ENCODE measurements at regions not wholly inside any gene's neighbourhood (a gene's known extent, or its start where the extent isn't known, plus 50 kb on each side); places are given as distances from the start of the nearest gene placed in this dataset.

GRCh38 chr2:19176977-19177376, 181.4 kb downstream of the OSR1 start:
- TF ChIP-seq CTCF (conservative IDR thresholded peaks at IDR 0.05; ENCODE audit: low read length), result no peak
- no peak for TF ChIP-seq EZH2phosphoT487 (IDR thresholded peaks at IDR 0.05; ENCODE audit: borderline replicate concordance)
- H3F3A ChIP-seq (ENCODE audit: low read depth), result no peaks in the 10 kb centered on the region
- H3K36me3 ChIP-seq (ENCODE audit: insufficient read depth, low read length), result no peaks in the 10 kb centered on the region
- H3K4me1 ChIP-seq (ENCODE audit: insufficient read depth, low read length, poor library complexity, severe bottlenecking), result no peaks in the 10 kb centered on the region
- no peaks in the 10 kb centered on the region; the same call in 1 of the 2 replicates for H3K9me2 ChIP-seq (replicated peaks; ENCODE audit: low read depth, low read length)
- no peak overlapping the region for H3K4me3 ChIP-seq (ENCODE audit: low read length, poor library complexity, severe bottlenecking)
- H4K20me1 ChIP-seq (ENCODE audit: insufficient read depth, low read length, poor library complexity, severe bottlenecking), result no peaks in the 10 kb centered on the region
- H3K79me2 ChIP-seq (ENCODE audit: insufficient read depth, low read length), result no peaks in the 10 kb centered on the region
- H3K27me3 ChIP-seq (ENCODE audit: insufficient read depth, low read length, poor library complexity, severe bottlenecking), result no peaks in the 10 kb centered on the region
- no peaks in the 10 kb centered on the region for H3K9me3 ChIP-seq (ENCODE audit: insufficient read depth, low read depth, low read length)
- H3K4me2 ChIP-seq (ENCODE audit: low read depth, low read length, poor library complexity, severe bottlenecking), result no peak overlapping the region
- no peak overlapping the region for H2AFZ ChIP-seq (ENCODE audit: low read length)
- H3K9ac ChIP-seq (ENCODE audit: low read depth, low read length, poor library complexity, severe bottlenecking), result no peak overlapping the region

GRCh38 chr2:19176172-19176852, 182.1 kb downstream of the OSR1 start:
- H3K4me3 ChIP-seq (ENCODE audit: low read length, poor library complexity, severe bottlenecking), result no peak overlapping the region
- H2AFZ ChIP-seq (ENCODE audit: low read length), result no peak overlapping the region
- H4K20me1 ChIP-seq (ENCODE audit: insufficient read depth, low read length, poor library complexity, severe bottlenecking), result no peaks in the 10 kb centered on the region
- H3K4me1 ChIP-seq (ENCODE audit: insufficient read depth, low read length, poor library complexity, severe bottlenecking), result no peaks in the 10 kb centered on the region
- no peak overlapping the region for H3K9ac ChIP-seq (ENCODE audit: low read depth, low read length, poor library complexity, severe bottlenecking)
- TF ChIP-seq EZH2phosphoT487 (IDR thresholded peaks at IDR 0.05; ENCODE audit: borderline replicate concordance) (no peak), CTCF (conservative IDR thresholded peaks at IDR 0.05; ENCODE audit: low read length) (no peak)
- no peaks in the 10 kb centered on the region for H3K27me3 ChIP-seq (ENCODE audit: insufficient read depth, low read length, poor library complexity, severe bottlenecking)
- H3F3A ChIP-seq (ENCODE audit: low read depth), result no peaks in the 10 kb centered on the region
- no peaks in the 10 kb centered on the region for H3K36me3 ChIP-seq (ENCODE audit: insufficient read depth, low read length)
- no peaks in the 10 kb centered on the region for H3K79me2 ChIP-seq (ENCODE audit: insufficient read depth, low read length)
- H3K9me3 ChIP-seq (ENCODE audit: insufficient read depth, low read depth, low read length), result no peaks in the 10 kb centered on the region
- no peak overlapping the region for H3K4me2 ChIP-seq (ENCODE audit: low read depth, low read length, poor library complexity, severe bottlenecking)
- no peaks in the 10 kb centered on the region; the same call in 1 of the 2 replicates for H3K9me2 ChIP-seq (replicated peaks; ENCODE audit: low read depth, low read length)

- Histone ChIP-seq H3K27me3 (ENCODE audit: insufficient read depth, low read length, poor library complexity, severe bottlenecking) (no peaks in the 10 kb centered on the region), H3F3A (ENCODE audit: low read depth) (no peaks in the 10 kb centered on the region), H3K4me2 (ENCODE audit: low read depth, low read length, poor library complexity, severe bottlenecking) (no peak overlapping the region), H3K36me3 (ENCODE audit: insufficient read depth, low read length) (no peaks in the 10 kb centered on the region), H3K9me2 (replicated peaks; ENCODE audit: low read depth, low read length) (no peaks in the 10 kb centered on the region; the same call in 1 of the 2 replicates), H3K9me3 (ENCODE audit: insufficient read depth, low read depth, low read length) (no peaks in the 10 kb centered on the region), H2AFZ (ENCODE audit: low read length) (no peak overlapping the region), H3K4me3 (ENCODE audit: low read length, poor library complexity, severe bottlenecking) (no peak overlapping the region), H4K20me1 (ENCODE audit: insufficient read depth, low read length, poor library complexity, severe bottlenecking) (no peaks in the 10 kb centered on the region), H3K9ac (ENCODE audit: low read depth, low read length, poor library complexity, severe bottlenecking) (no peak overlapping the region), H3K4me1 (ENCODE audit: insufficient read depth, low read length, poor library complexity, severe bottlenecking) (no peaks in the 10 kb centered on the region), H3K79me2 (ENCODE audit: insufficient read depth, low read length) (no peaks in the 10 kb centered on the region)
- TF ChIP-seq EZH2phosphoT487 (IDR thresholded peaks at IDR 0.05; ENCODE audit: borderline replicate concordance) (no peak), CTCF (conservative IDR thresholded peaks at IDR 0.05; ENCODE audit: low read length) (no peak)
Measured at GRCh38 chr2:19174176-19174575, 184.2 kb downstream of the OSR1 start.

Data from Loucy (cell line).